ENCODE measurements at regions not wholly inside any gene's neighbourhood (a gene's known extent, or its start where the extent isn't known, plus 50 kb on each side); places are given as distances from the start of the nearest gene placed in this dataset.

- WGBS, 2 donors, result 77 to 81% methylated on average over 2 of the region's 2 CpGs
- Histone ChIP-seq H3K36me3 (no peaks in the 10 kb centered on the region), H3K9me3 (peaks cover 0 to 2% (median 0%) of the 10 kb centered on the region in 4 donors), H3K4me1 (peaks cover 0 to 29% (median 16%) of the 10 kb centered on the region in 4 donors), H3K27ac (no peak overlapping the region), H3K27me3 (no peaks in the 10 kb centered on the region), H3K4me3 (no peak overlapping the region)
- TF ChIP-seq EP300 (IDR thresholded peaks at IDR 0.05), result no peak
- no peak for TF ChIP-seq POLR2A (IDR thresholded peaks at IDR 0.05)
- TF ChIP-seq POLR2AphosphoS5 (IDR thresholded peaks at IDR 0.05), result no peak
- intact Hi-C loops (cut with DNase I), result no loop called here
- no peak for DNase-seq
These were observed 277.0 kb upstream of the INTU start for GRCh38 chr4:127355743-127356142.

DNA sequence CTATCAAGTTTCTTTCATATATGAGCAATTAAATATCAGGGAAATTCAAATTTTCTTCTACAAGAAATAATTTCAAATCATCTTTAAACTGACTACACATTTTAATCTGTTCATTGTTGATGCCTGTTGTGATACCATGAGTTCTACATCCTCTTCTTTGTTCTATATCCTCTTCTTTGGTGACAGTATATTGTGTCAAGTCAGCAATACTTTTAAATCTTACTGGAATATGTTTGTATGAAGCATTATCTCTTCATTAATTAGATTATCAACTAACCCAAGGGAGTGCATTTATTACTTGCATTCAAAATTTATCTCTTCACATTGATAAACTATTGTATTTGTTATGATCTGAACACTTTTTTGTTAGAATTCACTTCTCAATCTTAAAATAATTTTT lies 275.0 kb upstream of the INTU start:
- TF ChIP-seq CTCF (IDR thresholded peaks at IDR 0.05), result no peak
- DNase-seq, result no peak
- intact Hi-C loops (cut with DNase I), result no loop called here

DNA sequence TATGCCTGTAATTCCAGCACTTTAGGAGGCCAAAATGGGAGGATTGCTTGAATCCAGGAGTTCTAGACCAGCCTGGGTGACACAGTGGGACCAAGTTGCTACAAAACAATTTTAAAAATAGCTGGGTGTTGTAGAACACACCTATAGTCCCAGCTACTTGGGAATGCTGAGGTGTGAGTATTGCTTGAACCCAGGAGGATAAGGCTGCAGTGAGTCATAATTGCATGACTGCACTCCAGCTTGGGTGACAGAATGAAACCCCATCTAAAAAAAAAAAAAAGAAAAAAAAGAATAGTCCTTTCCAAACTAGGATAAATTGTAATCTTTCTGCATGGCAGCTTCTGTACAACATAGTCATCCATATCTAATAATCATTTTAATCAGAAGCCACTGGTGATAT lies 270.1 kb upstream of the INTU start:
- TF ChIP-seq POLR2A (IDR thresholded peaks at IDR 0.05) (no peak), CTCF (IDR thresholded peaks at IDR 0.05) (no peak), EP300 (IDR thresholded peaks at IDR 0.05) (no peak), POLR2AphosphoS5 (IDR thresholded peaks at IDR 0.05) (no peak)
- H3K4me3 ChIP-seq, result no peak overlapping the region
- no peaks in the 10 kb centered on the region for H3K27me3 ChIP-seq
- H3K9me3 ChIP-seq, result no peaks in the 10 kb centered on the region
- H3K36me3 ChIP-seq, result no peaks in the 10 kb centered on the region
- no peak overlapping the region for H3K27ac ChIP-seq
- DNase-seq, result no peak
- intact Hi-C loops (cut with DNase I), result no loop called here
- no peaks in the 10 kb centered on the region for H3K4me1 ChIP-seq

More for the DNA sequence above, 275.0 kb upstream of the INTU start:
- Histone ChIP-seq H3K27ac (no peak overlapping the region), H3K9me3 (peaks cover 0 to 2% (median 0%) of the 10 kb centered on the region in 4 donors), H3K4me1 (peaks cover 0 to 19% (median 8%) of the 10 kb centered on the region in 4 donors), H3K36me3 (no peaks in the 10 kb centered on the region), H3K27me3 (no peaks in the 10 kb centered on the region), H3K4me3 (no peak overlapping the region)

GRCh38 chr4:127364397-127364796 lies 268.4 kb upstream of the INTU start:
- Histone ChIP-seq H3K36me3 (no peaks in the 10 kb centered on the region), H3K4me1 (peaks cover 0 to 9% (median 0%) of the 10 kb centered on the region in 4 donors), H3K27me3 (no peaks in the 10 kb centered on the region), H3K4me3 (no peak overlapping the region), H3K9me3 (no peaks in the 10 kb centered on the region), H3K27ac (no peak overlapping the region)
- no peak for TF ChIP-seq CTCF (IDR thresholded peaks at IDR 0.05)
- TF ChIP-seq POLR2AphosphoS5 (IDR thresholded peaks at IDR 0.05), result no peak
- TF ChIP-seq EP300 (IDR thresholded peaks at IDR 0.05), result no peak
- TF ChIP-seq POLR2A (IDR thresholded peaks at IDR 0.05), result no peak
- intact Hi-C loops (cut with DNase I), result no loop called here
- no peak for DNase-seq
- 55 to 71% methylated on average over 3 of the region's 3 CpGs for WGBS, 2 donors

DNA sequence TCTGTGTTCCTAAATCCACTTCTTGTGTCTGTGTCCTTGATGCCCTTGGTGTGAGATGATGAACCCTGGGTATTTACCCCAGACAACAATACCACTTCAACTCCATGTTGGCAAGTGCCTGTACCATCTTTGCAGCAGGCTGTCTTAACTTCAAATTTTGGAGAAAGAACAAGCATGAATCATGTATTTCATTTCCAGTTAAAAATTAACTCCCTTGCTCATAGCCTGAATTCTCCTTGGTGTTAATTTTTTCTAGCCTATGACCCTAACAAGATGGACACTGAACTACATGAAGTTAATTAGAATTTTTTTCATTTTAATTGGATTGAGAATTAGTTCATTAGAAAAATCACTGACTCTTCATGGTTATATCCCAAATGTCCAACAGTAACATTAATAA lies 267.8 kb upstream of the INTU start:
- Histone ChIP-seq H3K4me1 (peaks cover 0 to 9% (median 0%) of the 10 kb centered on the region in 4 donors), H3K9me3 (no peaks in the 10 kb centered on the region), H3K4me3 (no peak overlapping the region), H3K36me3 (no peaks in the 10 kb centered on the region), H3K27ac (no peak overlapping the region), H3K27me3 (no peaks in the 10 kb centered on the region)
- DNase-seq, result no peak
- intact Hi-C loops (cut with DNase I), result no loop called here
- TF ChIP-seq CTCF (IDR thresholded peaks at IDR 0.05), result no peak
- no peak for TF ChIP-seq POLR2AphosphoS5 (IDR thresholded peaks at IDR 0.05)
- TF ChIP-seq EP300 (IDR thresholded peaks at IDR 0.05), result no peak
- TF ChIP-seq POLR2A (IDR thresholded peaks at IDR 0.05), result no peak
